ENCODE measurements at regions not wholly inside any gene's neighbourhood (a gene's known extent, or its start where the extent isn't known, plus 50 kb on each side); places are given as distances from the start of the nearest gene placed in this dataset.
A peak's percentile ranks its signal among the peaks of the same experiment; 100 is the strongest.

- no peak overlapping the region for H3K27ac ChIP-seq (ENCODE audit: insufficient read depth, low read length, poor library complexity, severe bottlenecking)
- no peak overlapping the region for H3K27ac Mint-ChIP-seq
Observed at GRCh38 chr9:110056062-110056461, 151.9 kb downstream of the C9orf152 start.

GRCh38 chr9:110058304-110058953, 149.5 kb downstream of the C9orf152 start:
- peak; percentile 64 to 68 for ATAC-seq (ENCODE audit: low read depth in 2 of 2)
- Mint-ChIP-seq H3K27ac (peak overlapping the region in 2 of 3 donors; percentile 33 to 74), H3K4me1 (peaks cover 33 to 58% (median 42%) of the 10 kb centered on the region in 4 donors)

More at GRCh38 chr9:110056062-110056461, 151.9 kb downstream of the C9orf152 start:
- Mint-ChIP-seq H3K4me1 (peaks cover 34 to 74% (median 52%) of the 10 kb centered on the region in 4 donors), H3K36me3 (peaks cover 19% of the 10 kb centered on the region), H3K27me3 (no peaks in the 10 kb centered on the region), H3K9me3 (peaks cover 0 to 1% (median 0%) of the 10 kb centered on the region in 7 donors), H3K4me3 (peak overlapping the region in 1 of 4 donors; percentile 10)
- Histone ChIP-seq H3K4me3 (ENCODE audit: low read depth, low read length) (no peak overlapping the region), H3K9me3 (ENCODE audit: control insufficient read depth in 2 of 2, low read length in 2 of 2) (no peaks in the 10 kb centered on the region), H3K4me1 (ENCODE audit: control insufficient read depth, insufficient read depth, low read length, poor library complexity, severe bottlenecking) (peaks cover 24% of the 10 kb centered on the region), H3K36me3 (ENCODE audit: control insufficient read depth, insufficient read depth, low read length) (no peaks in the 10 kb centered on the region), H3K27me3 (ENCODE audit: control insufficient read depth, insufficient read depth, low read length) (no peaks in the 10 kb centered on the region)
- no peak for ATAC-seq (ENCODE audit: low read depth in 2 of 2)
- no peak for DNase-seq

DNA sequence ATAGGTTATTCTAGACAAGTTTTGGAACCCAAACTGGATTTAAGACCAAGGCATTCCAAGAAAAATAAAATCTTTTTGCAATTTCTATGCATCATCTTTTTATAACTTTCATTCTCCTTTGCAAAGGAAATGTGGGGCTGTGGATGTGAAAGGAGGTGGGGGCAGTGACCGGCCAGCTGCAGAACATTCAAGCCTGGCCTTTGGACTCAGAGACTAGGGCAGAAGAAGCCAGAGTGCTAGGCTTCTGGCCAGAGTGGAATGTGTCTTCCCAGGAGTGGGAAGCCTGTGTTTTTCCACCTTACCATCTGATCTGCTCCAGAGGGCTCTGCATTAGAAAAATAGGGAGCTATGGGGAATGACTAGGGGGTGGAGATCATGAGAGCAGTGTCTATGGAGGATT, 148.5 kb downstream of the C9orf152 start:
- DNase-seq (no peak), ATAC-seq (ENCODE audit: low read depth in 2 of 2) (no peak)
- Histone ChIP-seq H3K27me3 (ENCODE audit: control insufficient read depth, insufficient read depth, low read length) (no peaks in the 10 kb centered on the region), H3K4me3 (ENCODE audit: low read depth, low read length) (no peak overlapping the region), H3K9me3 (ENCODE audit: control insufficient read depth in 2 of 2, low read length in 2 of 2) (no peaks in the 10 kb centered on the region), H3K27ac (ENCODE audit: insufficient read depth, low read length, poor library complexity, severe bottlenecking) (no peak overlapping the region), H3K36me3 (ENCODE audit: control insufficient read depth, insufficient read depth, low read length) (no peaks in the 10 kb centered on the region), H3K4me1 (ENCODE audit: control insufficient read depth, insufficient read depth, low read length, poor library complexity, severe bottlenecking) (peaks cover 11% of the 10 kb centered on the region)
- peaks cover 34 to 61% (median 44%) of the 10 kb centered on the region in 4 donors for H3K4me1 Mint-ChIP-seq
- peaks cover 0 to 1% (median 0%) of the 10 kb centered on the region in 7 donors for H3K9me3 Mint-ChIP-seq
- no peak overlapping the region for H3K27ac Mint-ChIP-seq
- H3K36me3 Mint-ChIP-seq, result peaks cover 18% of the 10 kb centered on the region
- no peak overlapping the region for H3K4me3 Mint-ChIP-seq
- no peaks in the 10 kb centered on the region for H3K27me3 Mint-ChIP-seq

More at GRCh38 chr9:110058304-110058953, 149.5 kb downstream of the C9orf152 start:
- Histone ChIP-seq H3K36me3 (ENCODE audit: control insufficient read depth, insufficient read depth, low read length) (no peaks in the 10 kb centered on the region), H3K27ac (ENCODE audit: insufficient read depth, low read length, poor library complexity, severe bottlenecking) (no peak overlapping the region), H3K9me3 (ENCODE audit: control insufficient read depth in 2 of 2, low read length in 2 of 2) (no peaks in the 10 kb centered on the region), H3K4me1 (ENCODE audit: control insufficient read depth, insufficient read depth, low read length, poor library complexity, severe bottlenecking) (peaks cover 6% of the 10 kb centered on the region), H3K4me3 (ENCODE audit: low read depth, low read length) (peak overlapping the region; percentile 56), H3K27me3 (ENCODE audit: control insufficient read depth, insufficient read depth, low read length) (no peaks in the 10 kb centered on the region)
- DNase-seq, result peak; percentile 46 to 71 (median 60)
- Mint-ChIP-seq H3K9me3 (peaks cover 0 to 1% (median 0%) of the 10 kb centered on the region in 7 donors), H3K4me3 (peak overlapping the region in 2 of 4 donors; percentile 2 to 20), H3K27me3 (no peaks in the 10 kb centered on the region), H3K36me3 (peaks cover 23% of the 10 kb centered on the region)

GRCh38 chr9:110064803-110065202, 143.2 kb downstream of the C9orf152 start:
- no peaks in the 10 kb centered on the region for H3K27me3 Mint-ChIP-seq
- no peak overlapping the region for H3K27ac ChIP-seq (ENCODE audit: insufficient read depth, low read length, poor library complexity, severe bottlenecking)
- no peak overlapping the region for H3K4me3 Mint-ChIP-seq
- no peaks in the 10 kb centered on the region for H3K27me3 ChIP-seq (ENCODE audit: control insufficient read depth, insufficient read depth, low read length)
- ATAC-seq (ENCODE audit: low read depth in 2 of 2) (no peak), DNase-seq (peak in 1 of 3 donors; percentile 36)
- H3K36me3 Mint-ChIP-seq, result peaks cover 13% of the 10 kb centered on the region
- no peak overlapping the region for H3K27ac Mint-ChIP-seq
- peaks cover 4% of the 10 kb centered on the region for H3K36me3 ChIP-seq (ENCODE audit: control insufficient read depth, insufficient read depth, low read length)
- peaks cover 35 to 66% (median 52%) of the 10 kb centered on the region in 4 donors for H3K4me1 Mint-ChIP-seq
- H3K4me3 ChIP-seq (ENCODE audit: low read depth, low read length), result no peak overlapping the region
- peaks cover 0 to 1% (median 0%) of the 10 kb centered on the region in 7 donors for H3K9me3 Mint-ChIP-seq
- no peaks in the 10 kb centered on the region for H3K9me3 ChIP-seq (ENCODE audit: control insufficient read depth in 2 of 2, low read length in 2 of 2)
- H3K4me1 ChIP-seq (ENCODE audit: control insufficient read depth, insufficient read depth, low read length, poor library complexity, severe bottlenecking), result peaks cover 32% of the 10 kb centered on the region

DNA sequence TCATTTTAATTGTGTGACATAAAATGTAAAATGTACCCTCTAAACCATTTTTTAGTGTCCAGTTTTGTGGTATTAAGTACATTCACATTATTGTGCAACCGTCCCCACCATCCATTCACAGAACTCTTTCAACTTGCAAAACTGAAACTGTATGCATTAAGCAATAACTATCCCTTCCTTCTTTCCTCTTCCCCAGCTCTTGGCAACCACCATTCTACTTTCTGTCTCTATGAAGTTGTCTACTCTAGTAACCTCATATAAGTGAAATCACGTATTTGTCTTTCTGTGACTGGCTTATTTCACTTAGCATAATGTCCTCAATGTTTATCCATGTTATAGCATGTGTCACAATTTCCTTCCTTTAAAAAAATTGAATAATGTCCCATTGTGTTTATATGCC, 142.4 kb downstream of the C9orf152 start:
- Histone ChIP-seq H3K36me3 (ENCODE audit: control insufficient read depth, insufficient read depth, low read length) (peaks cover 7% of the 10 kb centered on the region), H3K27me3 (ENCODE audit: control insufficient read depth, insufficient read depth, low read length) (no peaks in the 10 kb centered on the region), H3K4me3 (ENCODE audit: low read depth, low read length) (no peak overlapping the region), H3K27ac (ENCODE audit: insufficient read depth, low read length, poor library complexity, severe bottlenecking) (no peak overlapping the region), H3K4me1 (ENCODE audit: control insufficient read depth, insufficient read depth, low read length, poor library complexity, severe bottlenecking) (peaks cover 32% of the 10 kb centered on the region), H3K9me3 (ENCODE audit: control insufficient read depth in 2 of 2, low read length in 2 of 2) (no peaks in the 10 kb centered on the region)
- no peak overlapping the region for H3K4me3 Mint-ChIP-seq
- peaks cover 0 to 1% (median 0%) of the 10 kb centered on the region in 7 donors for H3K9me3 Mint-ChIP-seq
- peak overlapping the region in 2 of 3 donors; percentile 10 to 21 for H3K27ac Mint-ChIP-seq
- H3K27me3 Mint-ChIP-seq, result no peaks in the 10 kb centered on the region
- DNase-seq (no peak), ATAC-seq (ENCODE audit: low read depth in 2 of 2) (no peak)
- peaks cover 16% of the 10 kb centered on the region for H3K36me3 Mint-ChIP-seq
- peaks cover 35 to 65% (median 56%) of the 10 kb centered on the region in 4 donors for H3K4me1 Mint-ChIP-seq

DNA sequence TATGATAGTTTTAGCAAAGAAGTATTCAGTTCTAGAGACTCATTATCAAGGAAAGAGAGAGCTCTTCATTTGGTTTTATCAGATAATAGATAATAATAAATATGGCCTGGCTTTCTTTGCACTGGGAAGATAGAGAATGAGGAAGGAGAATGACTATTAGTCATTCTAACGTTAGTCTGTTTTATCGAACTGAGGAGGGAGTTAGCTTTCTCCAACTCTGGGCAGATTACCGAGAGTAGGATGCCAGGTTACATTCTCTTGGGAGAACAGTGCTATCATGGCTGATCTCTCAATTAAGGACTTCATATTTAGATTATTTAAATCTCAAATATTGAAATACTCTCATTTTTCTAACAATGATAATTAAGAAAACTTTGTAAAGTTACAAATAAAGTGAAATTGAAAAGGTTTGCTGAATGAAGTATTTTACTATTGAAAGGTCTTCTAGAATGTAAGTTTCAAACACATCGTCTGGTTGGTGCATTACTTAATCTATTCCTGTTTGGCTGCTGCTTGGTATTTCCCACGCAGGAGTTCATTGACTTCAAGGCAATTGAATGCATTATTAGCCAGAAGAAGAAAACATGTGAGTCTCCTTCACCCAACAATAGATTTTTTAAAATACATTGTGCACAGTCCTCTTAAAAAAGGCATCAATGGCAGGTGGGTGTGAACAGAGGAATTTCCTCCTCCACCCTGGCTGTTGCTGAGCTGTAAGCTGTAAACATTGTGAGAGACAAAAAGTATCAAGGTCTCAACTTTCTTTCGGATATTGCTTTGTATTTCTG, 140.8 kb downstream of the C9orf152 start:
- peak overlapping the region; percentile 59 for H3K4me3 ChIP-seq (ENCODE audit: low read depth, low read length)
- H3K9me3 Mint-ChIP-seq, result peaks cover 0 to 1% (median 0%) of the 10 kb centered on the region in 7 donors
- DNase-seq (peak in 1 of 3 donors; percentile 22), ATAC-seq (ENCODE audit: low read depth in 2 of 2) (no peak)
- no peaks in the 10 kb centered on the region for H3K9me3 ChIP-seq (ENCODE audit: control insufficient read depth in 2 of 2, low read length in 2 of 2)
- H3K27me3 Mint-ChIP-seq, result no peaks in the 10 kb centered on the region
- H3K27ac Mint-ChIP-seq, result peak overlapping the region in 1 of 3 donors; percentile 27
- H3K4me3 Mint-ChIP-seq, result peak overlapping the region in 3 of 4 donors; percentile 20 to 55 (median 45)
- H3K36me3 Mint-ChIP-seq, result peaks cover 17% of the 10 kb centered on the region
- H3K27ac ChIP-seq (ENCODE audit: insufficient read depth, low read length, poor library complexity, severe bottlenecking), result no peak overlapping the region
- peaks cover 7% of the 10 kb centered on the region for H3K36me3 ChIP-seq (ENCODE audit: control insufficient read depth, insufficient read depth, low read length)
- peaks cover 31 to 68% (median 58%) of the 10 kb centered on the region in 4 donors for H3K4me1 Mint-ChIP-seq
- H3K4me1 ChIP-seq (ENCODE audit: control insufficient read depth, insufficient read depth, low read length, poor library complexity, severe bottlenecking), result peaks cover 32% of the 10 kb centered on the region
- no peaks in the 10 kb centered on the region for H3K27me3 ChIP-seq (ENCODE audit: control insufficient read depth, insufficient read depth, low read length)

DNA sequence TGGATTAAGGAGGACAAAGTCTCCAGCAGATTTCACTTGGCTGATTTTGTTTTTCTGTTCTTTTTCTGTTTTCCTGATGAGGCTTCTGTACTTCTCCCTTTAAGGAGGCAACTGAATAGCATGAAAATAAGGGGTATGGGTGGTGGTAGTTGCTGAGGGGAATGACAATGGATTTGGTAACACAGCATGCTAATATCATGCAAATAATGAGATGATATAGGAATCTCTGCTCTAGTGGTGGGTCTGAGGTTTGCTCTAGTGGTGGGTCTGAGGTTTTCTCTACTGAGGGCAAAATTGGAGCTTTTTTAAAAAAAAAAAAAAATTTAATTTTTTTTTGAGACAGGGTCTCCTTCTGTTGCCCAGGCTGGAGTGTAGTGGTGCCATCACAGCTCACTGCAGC, 139.7 kb downstream of the C9orf152 start:
- ATAC-seq (ENCODE audit: low read depth in 2 of 2) (no peak), DNase-seq (no peak)
- Mint-ChIP-seq H3K4me1 (peaks cover 34 to 70% (median 61%) of the 10 kb centered on the region in 4 donors), H3K27ac (peak overlapping the region in 1 of 3 donors; percentile 27), H3K27me3 (no peaks in the 10 kb centered on the region), H3K9me3 (no peaks in the 10 kb centered on the region), H3K4me3 (peak overlapping the region in 2 of 4 donors; percentile 28 to 80), H3K36me3 (peaks cover 13% of the 10 kb centered on the region)
- no peaks in the 10 kb centered on the region for H3K9me3 ChIP-seq (ENCODE audit: control insufficient read depth in 2 of 2, low read length in 2 of 2)
- H3K27ac ChIP-seq (ENCODE audit: insufficient read depth, low read length, poor library complexity, severe bottlenecking), result no peak overlapping the region
- peaks cover 7% of the 10 kb centered on the region for H3K36me3 ChIP-seq (ENCODE audit: control insufficient read depth, insufficient read depth, low read length)
- H3K27me3 ChIP-seq (ENCODE audit: control insufficient read depth, insufficient read depth, low read length), result no peaks in the 10 kb centered on the region
- H3K4me1 ChIP-seq (ENCODE audit: control insufficient read depth, insufficient read depth, low read length, poor library complexity, severe bottlenecking), result peaks cover 32% of the 10 kb centered on the region
- no peak overlapping the region for H3K4me3 ChIP-seq (ENCODE audit: low read depth, low read length)
